Endothelial cell (in vitro differentiated cells): ENCODE measurements at regions not wholly inside any gene's neighbourhood (a gene's known extent, or its start where the extent isn't known, plus 50 kb on each side); places are given as distances from the start of the nearest gene placed in this dataset.

Experiments used
- DNase-seq: peaks from one replicate; pipeline ENCODE4 v3.0.0; 2021; ENCODE audit warnings: low spot score
- H3K27ac Mint-ChIP-seq: one replicate; pipeline ENCODE4 v1.8.0; 2021; ENCODE audit warnings: mixed read lengths, inconsistent platforms; ENCODE audit not compliant: unreplicated experiment
- H3K27me3 Mint-ChIP-seq: one replicate; pipeline ENCODE4 v1.8.0; 2021; ENCODE audit warnings: mild to moderate bottlenecking, moderate library complexity, mixed read lengths, inconsistent platforms; ENCODE audit not compliant: unreplicated experiment
- H3K36me3 Mint-ChIP-seq: one replicate; pipeline ENCODE4 v1.8.0; 2021; ENCODE audit warnings: mild to moderate bottlenecking, low read depth, mixed read lengths, inconsistent platforms; ENCODE audit not compliant: unreplicated experiment
- H3K4me1 Mint-ChIP-seq: one replicate; pipeline ENCODE4 v1.8.0; 2021; ENCODE audit warnings: mild to moderate bottlenecking, mixed read lengths, inconsistent platforms; ENCODE audit not compliant: unreplicated experiment
- H3K4me3 Mint-ChIP-seq: one replicate; pipeline ENCODE4 v1.8.0; 2021; ENCODE audit warnings: mild to moderate bottlenecking, mixed read lengths, inconsistent platforms; ENCODE audit not compliant: unreplicated experiment
- H3K9me3 Mint-ChIP-seq: one replicate; pipeline ENCODE4 v1.8.0; 2021; ENCODE audit warnings: mixed read lengths, inconsistent platforms; ENCODE audit not compliant: unreplicated experiment
- TF ChIP-seq, protein P1 (sequence below): fragments of 200-600 bp; sonication (generic); IDR thresholded peaks from one replicate; pipeline ENCODE4 v1.5.0; 2021; ENCODE audit warnings: antibody characterized with exemption; ENCODE audit not compliant: unreplicated experiment

DNA sequence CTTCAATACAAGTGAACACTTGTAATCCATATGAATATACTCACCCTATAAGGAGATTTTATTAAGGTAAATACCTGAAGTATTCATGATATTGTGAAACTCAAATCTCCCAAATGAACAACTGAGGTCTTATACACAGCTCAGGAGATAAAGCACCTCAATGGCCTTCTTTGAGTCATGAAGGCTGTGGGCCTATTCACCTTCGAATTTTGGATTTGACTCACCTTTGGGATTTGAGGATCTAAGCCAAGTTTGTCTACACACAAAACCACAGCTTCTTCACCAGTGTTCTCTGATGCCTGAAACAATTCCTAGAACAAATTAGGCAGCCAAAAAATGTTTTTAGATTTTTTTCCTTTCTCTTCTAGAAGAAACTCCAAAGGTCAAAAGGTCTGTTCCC lies 194.1 kb downstream of the NUAK1 start:
- no peak for DNase-seq
- H3K4me3 Mint-ChIP-seq = no peak overlapping the region
- TF ChIP-seq, protein P1, sequence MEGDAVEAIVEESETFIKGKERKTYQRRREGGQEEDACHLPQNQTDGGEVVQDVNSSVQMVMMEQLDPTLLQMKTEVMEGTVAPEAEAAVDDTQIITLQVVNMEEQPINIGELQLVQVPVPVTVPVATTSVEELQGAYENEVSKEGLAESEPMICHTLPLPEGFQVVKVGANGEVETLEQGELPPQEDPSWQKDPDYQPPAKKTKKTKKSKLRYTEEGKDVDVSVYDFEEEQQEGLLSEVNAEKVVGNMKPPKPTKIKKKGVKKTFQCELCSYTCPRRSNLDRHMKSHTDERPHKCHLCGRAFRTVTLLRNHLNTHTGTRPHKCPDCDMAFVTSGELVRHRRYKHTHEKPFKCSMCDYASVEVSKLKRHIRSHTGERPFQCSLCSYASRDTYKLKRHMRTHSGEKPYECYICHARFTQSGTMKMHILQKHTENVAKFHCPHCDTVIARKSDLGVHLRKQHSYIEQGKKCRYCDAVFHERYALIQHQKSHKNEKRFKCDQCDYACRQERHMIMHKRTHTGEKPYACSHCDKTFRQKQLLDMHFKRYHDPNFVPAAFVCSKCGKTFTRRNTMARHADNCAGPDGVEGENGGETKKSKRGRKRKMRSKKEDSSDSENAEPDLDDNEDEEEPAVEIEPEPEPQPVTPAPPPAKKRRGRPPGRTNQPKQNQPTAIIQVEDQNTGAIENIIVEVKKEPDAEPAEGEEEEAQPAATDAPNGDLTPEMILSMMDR = no peak
- H3K36me3 Mint-ChIP-seq = no peaks in the 10 kb centered on the region
- no peak overlapping the region for H3K27ac Mint-ChIP-seq
- no peaks in the 10 kb centered on the region for H3K4me1 Mint-ChIP-seq
- H3K27me3 Mint-ChIP-seq = peaks cover 1% of the 10 kb centered on the region
- no peaks in the 10 kb centered on the region for H3K9me3 Mint-ChIP-seq

DNA sequence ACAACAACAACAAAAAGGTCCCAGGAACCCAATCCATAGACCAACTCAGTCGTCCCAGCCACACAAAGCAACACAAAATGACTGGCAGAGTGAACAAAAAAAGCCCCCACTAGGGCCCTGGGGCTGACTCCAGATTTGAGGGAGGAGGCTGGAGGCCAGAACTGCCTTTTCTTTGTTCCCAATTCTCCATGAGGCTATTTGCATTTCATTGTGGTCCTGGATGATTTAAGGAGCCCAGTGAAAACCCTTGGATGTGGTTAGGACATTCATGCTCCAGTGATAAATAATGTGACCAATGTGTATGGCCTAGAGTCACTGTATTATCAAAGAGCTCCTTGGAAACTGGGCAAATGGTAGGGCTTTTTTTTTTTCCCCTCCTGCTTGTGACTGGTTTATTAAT lies 192.9 kb downstream of the NUAK1 start:
- DNase-seq = no peak
- Mint-ChIP-seq H3K27me3 (peaks cover 1% of the 10 kb centered on the region), H3K9me3 (no peaks in the 10 kb centered on the region), H3K36me3 (no peaks in the 10 kb centered on the region), H3K27ac (no peak overlapping the region), H3K4me3 (no peak overlapping the region), H3K4me1 (no peaks in the 10 kb centered on the region)
- TF ChIP-seq, protein P1 = no peak

DNA sequence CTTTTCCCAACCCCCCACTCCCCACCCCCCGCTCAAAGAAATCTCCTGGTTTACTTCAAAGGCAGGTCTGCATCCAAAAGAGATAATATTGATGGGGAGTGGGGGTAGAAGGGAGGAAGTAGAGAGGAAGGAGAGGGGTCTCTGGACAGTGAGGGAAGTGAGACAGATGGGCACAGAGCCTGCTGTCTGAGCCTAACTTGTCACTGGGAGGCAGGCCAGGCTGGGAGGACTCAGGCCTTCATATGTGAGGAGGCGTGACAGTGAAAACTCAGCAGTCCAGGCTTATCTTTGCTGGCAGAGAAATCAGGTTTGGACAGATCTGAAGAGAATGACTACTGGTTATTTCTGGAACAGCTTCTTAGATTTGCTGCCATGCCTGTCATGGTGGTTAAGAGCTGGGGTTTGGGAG lies 192.3 kb downstream of the NUAK1 start:
- H3K4me1 Mint-ChIP-seq = no peaks in the 10 kb centered on the region
- H3K36me3 Mint-ChIP-seq = no peaks in the 10 kb centered on the region
- H3K27me3 Mint-ChIP-seq = peaks cover 1% of the 10 kb centered on the region
- no peak for DNase-seq
- H3K4me3 Mint-ChIP-seq = no peak overlapping the region
- TF ChIP-seq, protein P1 = no peak
- H3K27ac Mint-ChIP-seq = no peak overlapping the region
- H3K9me3 Mint-ChIP-seq = no peaks in the 10 kb centered on the region

DNA sequence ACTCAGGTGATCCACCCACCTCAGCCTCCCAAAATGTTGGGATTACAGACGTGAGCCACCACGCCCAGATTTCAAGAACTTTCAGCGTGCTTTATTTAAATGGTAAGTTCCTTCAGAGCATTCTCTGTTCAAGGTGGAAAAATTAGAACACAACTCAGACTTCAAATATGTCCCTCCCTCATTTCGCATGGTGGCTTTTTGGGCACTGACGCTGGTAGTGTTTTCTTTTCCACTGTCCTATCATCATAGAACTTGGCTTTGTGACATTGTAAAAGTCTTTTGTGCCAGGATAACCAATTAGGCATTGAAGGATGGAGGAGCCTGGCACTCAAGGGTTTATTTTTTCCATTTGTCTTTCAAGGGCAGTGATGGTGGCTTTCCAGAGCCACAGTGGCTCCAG lies 190.8 kb downstream of the NUAK1 start:
- Mint-ChIP-seq H3K27me3 (peaks cover 1% of the 10 kb centered on the region), H3K36me3 (no peaks in the 10 kb centered on the region)

DNA sequence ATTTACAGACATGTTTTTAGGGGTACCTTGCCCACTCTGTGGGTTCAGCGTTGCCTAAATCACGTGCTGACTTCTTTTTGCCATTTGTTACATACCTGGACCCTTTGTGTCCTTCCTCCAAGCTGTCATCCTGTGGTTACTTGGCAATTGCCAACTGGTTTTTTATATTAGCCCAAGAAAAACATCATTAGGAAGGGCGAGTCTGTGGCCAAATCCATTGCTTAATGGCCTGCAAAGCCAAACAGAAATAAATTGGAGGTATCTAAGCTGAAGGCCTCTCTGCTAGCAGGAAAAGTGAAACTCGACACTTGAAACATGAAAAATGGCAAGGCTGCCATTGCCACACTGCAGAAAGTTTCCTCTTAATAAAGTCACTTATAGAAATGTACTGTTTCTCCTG lies 190.4 kb downstream of the NUAK1 start:
- DNase-seq = no peak
- no peaks in the 10 kb centered on the region for H3K36me3 Mint-ChIP-seq
- H3K4me1 Mint-ChIP-seq = no peaks in the 10 kb centered on the region
- H3K27ac Mint-ChIP-seq = no peak overlapping the region
- H3K9me3 Mint-ChIP-seq = no peaks in the 10 kb centered on the region
- TF ChIP-seq, protein P1 = no peak
- H3K4me3 Mint-ChIP-seq = no peak overlapping the region
- peaks cover 1% of the 10 kb centered on the region for H3K27me3 Mint-ChIP-seq

More for the DNA sequence above, 190.8 kb downstream of the NUAK1 start:
- Mint-ChIP-seq H3K4me1 (no peaks in the 10 kb centered on the region), H3K4me3 (no peak overlapping the region), H3K9me3 (no peaks in the 10 kb centered on the region), H3K27ac (no peak overlapping the region)
- TF ChIP-seq, protein P1 = no peak
- DNase-seq = no peak
